Stimulated activated naive CD8-positive, alpha-beta T cell treated with anti-CD3 and anti-CD28 coated beads, Interleukin-15, amount 100 ng/mL, for 72 hours (primary cell): ENCODE measurements at regions not wholly inside any gene's neighbourhood (a gene's known extent, or its start where the extent isn't known, plus 50 kb on each side); places are given as distances from the start of the nearest gene placed in this dataset.
A peak's percentile ranks its signal among the peaks of the same experiment; 100 is the strongest.

Experiments
- ATAC-seq: fragments of 150-1000 bp; cut with Tn5 transposase; 2 replicates; pipeline ENCODE4 v1.10.0; 2021; ENCODE audit warnings: mild to moderate bottlenecking, moderate library complexity
- DNase-seq, 2 donors: peaks; one replicate each; pipeline ENCODE4 v3.0.0; 2021 to 2022
- H3K27ac Mint-ChIP-seq, 2 donors: one replicate each; pipeline ENCODE4 v1.8.0; 2022; ENCODE audit warnings: mild to moderate bottlenecking in 2 of 2, mixed read lengths in 2 of 2, moderate library complexity in 2 of 2
- H3K27me3 Mint-ChIP-seq: one replicate; pipeline ENCODE4 v1.8.0; 2022; ENCODE audit warnings: mixed read lengths
- H3K4me1 Mint-ChIP-seq: one replicate; pipeline ENCODE4 v1.8.0; 2022; ENCODE audit warnings: mild to moderate bottlenecking, mixed read lengths
- H3K4me3 Mint-ChIP-seq, 2 donors: one replicate each; pipeline ENCODE4 v1.8.0; 2022; ENCODE audit warnings: mild to moderate bottlenecking in 2 of 2, mixed read lengths in 2 of 2, moderate library complexity in 1 of 2
- H3K9me3 Mint-ChIP-seq, 2 donors: one replicate each; pipeline ENCODE4 v1.8.0; 2022; ENCODE audit warnings: mixed read lengths in 2 of 2

DNA sequence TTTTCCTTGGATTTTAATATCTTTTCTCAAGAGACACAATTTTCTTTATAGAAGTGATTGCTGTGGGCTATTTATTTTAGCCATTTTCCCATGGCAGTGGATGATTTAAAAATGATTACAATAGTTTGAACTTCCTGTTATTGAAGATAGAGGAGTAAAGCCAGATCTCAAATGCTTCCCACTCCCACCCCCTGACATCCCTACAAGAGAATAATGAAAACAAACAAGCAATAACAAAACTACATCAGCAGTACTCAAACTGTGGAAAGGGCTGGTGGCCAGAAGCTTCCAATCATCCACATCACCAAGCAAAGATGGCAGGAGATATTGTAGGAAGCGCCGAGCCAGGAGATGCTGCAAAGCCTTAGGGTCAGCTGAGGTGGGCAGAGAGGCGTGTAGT is 831.1 kb upstream of the NR2F2 start:
- Mint-ChIP-seq H3K27me3 (peaks cover 42% of the 10 kb centered on the region), H3K9me3 (no peaks in the 10 kb centered on the region), H3K4me1 (peaks cover 13% of the 10 kb centered on the region), H3K27ac (no peak overlapping the region), H3K4me3 (no peak overlapping the region)
- ATAC-seq, result no peak
- no peak for DNase-seq

DNA sequence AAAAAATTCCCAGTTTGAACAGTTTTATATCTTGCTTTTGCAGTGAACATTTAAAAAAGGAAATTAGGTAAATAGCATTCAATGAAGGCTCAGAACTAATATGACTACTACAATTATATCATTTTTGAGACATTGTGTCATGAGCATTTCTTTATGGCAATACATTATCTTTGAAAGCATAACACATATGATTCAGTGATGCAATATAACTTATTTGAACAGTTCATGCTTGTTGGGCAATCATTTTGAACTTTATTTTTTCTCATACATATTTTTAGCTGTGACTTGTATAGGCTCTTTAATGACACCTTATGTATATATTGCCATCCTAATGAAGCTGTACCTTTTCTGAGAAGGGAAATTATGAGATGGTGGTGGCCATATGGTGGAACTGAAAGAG is 828.6 kb upstream of the NR2F2 start:
- H3K9me3 Mint-ChIP-seq, result no peaks in the 10 kb centered on the region
- DNase-seq (no peak), ATAC-seq (no peak)
- H3K27me3 Mint-ChIP-seq, result peaks cover 18% of the 10 kb centered on the region
- H3K27ac Mint-ChIP-seq, result no peak overlapping the region
- peaks cover 8% of the 10 kb centered on the region for H3K4me1 Mint-ChIP-seq
- no peak overlapping the region for H3K4me3 Mint-ChIP-seq

DNA sequence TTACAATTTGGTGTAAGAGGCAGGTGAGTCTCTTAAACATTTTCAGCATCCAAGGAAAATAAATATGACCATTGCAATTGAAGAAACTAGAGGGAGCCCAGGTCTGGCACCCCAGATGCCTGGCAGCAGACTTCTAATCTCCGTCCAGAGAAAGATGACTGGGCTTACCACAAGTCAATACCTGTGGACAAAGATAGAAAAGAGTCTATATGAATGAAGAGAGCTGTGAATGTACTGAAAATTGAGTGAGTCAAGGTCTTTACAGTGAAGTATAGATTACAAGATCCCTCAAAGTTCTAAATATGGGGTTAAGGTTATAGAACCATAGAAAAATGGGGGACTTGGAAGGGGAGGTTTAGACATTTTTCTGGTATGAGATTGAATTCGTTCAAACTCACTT is 827.4 kb upstream of the NR2F2 start:
- Mint-ChIP-seq H3K4me1 (peaks cover 8% of the 10 kb centered on the region), H3K9me3 (no peaks in the 10 kb centered on the region), H3K27me3 (peaks cover 18% of the 10 kb centered on the region), H3K4me3 (no peak overlapping the region), H3K27ac (no peak overlapping the region)
- peak; percentile 14 for ATAC-seq
- DNase-seq, result no peak

DNA sequence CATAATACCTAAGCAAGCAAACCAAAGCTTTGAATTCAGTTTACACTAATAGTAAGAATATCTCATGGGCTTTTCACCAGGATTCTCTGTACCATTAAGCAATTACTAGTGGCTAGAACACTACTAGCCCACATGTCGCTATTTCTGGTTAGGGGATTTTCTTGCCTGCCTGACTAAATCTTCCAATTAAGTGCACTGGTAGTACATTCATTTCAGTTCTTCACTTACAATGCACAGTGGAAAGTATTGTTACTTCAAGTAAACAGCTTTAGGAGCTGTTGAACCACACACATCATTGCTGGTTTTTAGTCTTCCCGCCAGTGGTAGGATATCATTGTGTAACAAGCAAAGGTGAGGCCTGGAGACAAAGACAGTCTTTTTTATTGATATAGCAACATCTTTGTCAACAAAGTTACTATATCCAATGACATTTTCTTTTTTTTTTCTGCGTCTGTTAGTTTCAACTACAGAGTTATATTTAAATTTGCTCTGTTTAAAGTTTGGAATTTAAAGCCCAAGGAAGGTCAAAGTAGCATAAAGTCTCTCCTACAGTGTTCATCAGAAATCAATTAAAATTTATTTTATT is 826.8 kb upstream of the NR2F2 start:
- H3K27me3 Mint-ChIP-seq, result peaks cover 18% of the 10 kb centered on the region
- no peak overlapping the region for H3K27ac Mint-ChIP-seq
- DNase-seq (peak in 1 of 2 donors; percentile 19), ATAC-seq (peak; percentile 97)
- no peaks in the 10 kb centered on the region for H3K9me3 Mint-ChIP-seq
- no peak overlapping the region for H3K4me3 Mint-ChIP-seq
- H3K4me1 Mint-ChIP-seq, result peaks cover 8% of the 10 kb centered on the region

DNA sequence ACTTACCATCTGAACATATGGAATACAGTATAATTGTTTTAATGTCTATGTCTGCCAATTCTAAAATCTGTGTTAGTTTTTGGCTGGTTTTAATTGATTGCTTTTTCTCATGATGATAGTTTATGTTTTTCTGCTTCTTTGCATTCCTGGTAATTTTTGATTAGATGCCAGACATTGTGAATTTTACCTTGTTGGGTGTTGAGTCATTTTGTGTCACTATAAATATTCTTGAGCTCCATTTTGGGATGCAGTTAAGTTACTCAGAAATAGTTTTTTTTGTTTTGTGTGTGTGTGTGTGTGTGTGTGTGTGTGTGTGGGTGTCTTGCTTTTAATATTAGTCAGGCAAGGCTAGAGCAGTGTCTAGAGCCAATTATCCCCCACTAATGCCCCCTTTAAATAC is 818.8 kb upstream of the NR2F2 start:
- no peak overlapping the region for H3K4me3 Mint-ChIP-seq
- no peak for ATAC-seq
- H3K27me3 Mint-ChIP-seq, result peaks cover 11% of the 10 kb centered on the region
- H3K9me3 Mint-ChIP-seq, result peaks cover 8 to 23% of the 10 kb centered on the region in 2 donors
- DNase-seq, result no peak
- H3K27ac Mint-ChIP-seq, result no peak overlapping the region
- no peaks in the 10 kb centered on the region for H3K4me1 Mint-ChIP-seq

DNA sequence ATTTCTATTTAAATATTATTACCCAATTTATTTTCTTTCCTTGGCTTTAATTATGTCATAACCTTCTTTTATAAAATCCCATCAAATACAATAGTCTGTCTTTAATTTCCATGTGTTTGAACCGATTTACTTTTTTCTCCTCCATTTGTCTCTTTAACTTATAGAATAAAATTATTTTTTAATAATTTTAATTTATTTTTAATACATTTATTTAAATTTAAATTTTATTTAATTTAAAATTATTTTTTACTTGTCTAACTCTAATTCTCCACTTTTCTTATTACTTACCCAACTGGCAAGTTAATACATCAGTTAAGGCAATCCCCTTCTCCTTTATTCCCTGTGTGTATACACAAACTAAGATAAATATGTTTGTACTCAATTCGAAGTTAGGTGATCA is 817.6 kb upstream of the NR2F2 start:
- ATAC-seq (no peak), DNase-seq (no peak)
- H3K4me3 Mint-ChIP-seq, result no peak overlapping the region
- H3K4me1 Mint-ChIP-seq, result no peaks in the 10 kb centered on the region
- peaks cover 8 to 23% of the 10 kb centered on the region in 2 donors for H3K9me3 Mint-ChIP-seq
- H3K27ac Mint-ChIP-seq, result no peak overlapping the region
- H3K27me3 Mint-ChIP-seq, result peaks cover 11% of the 10 kb centered on the region

DNA sequence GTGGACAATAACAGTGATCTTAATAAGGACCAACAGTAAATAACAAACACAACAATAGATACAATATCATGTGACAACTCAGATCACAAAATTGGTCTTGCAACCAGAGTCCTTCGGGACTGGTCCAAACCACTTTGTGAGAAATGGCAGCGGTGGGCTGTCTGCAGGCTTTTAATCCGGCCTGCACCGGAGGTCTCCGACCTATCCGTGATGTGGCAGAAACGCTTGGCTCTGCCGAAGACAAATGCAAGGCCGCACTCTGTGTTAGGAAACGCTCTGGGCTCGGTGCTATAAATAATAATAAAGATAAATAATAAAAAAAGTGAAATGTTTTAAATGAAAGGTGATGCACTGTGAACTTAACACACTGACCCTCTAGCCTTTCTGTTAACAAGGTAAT is 810.6 kb upstream of the NR2F2 start:
- ATAC-seq, result no peak
- Mint-ChIP-seq H3K9me3 (peaks cover 0 to 4% of the 10 kb centered on the region in 2 donors), H3K27me3 (peaks cover 11% of the 10 kb centered on the region), H3K4me3 (no peak overlapping the region), H3K27ac (no peak overlapping the region), H3K4me1 (no peaks in the 10 kb centered on the region)
- no peak for DNase-seq

DNA sequence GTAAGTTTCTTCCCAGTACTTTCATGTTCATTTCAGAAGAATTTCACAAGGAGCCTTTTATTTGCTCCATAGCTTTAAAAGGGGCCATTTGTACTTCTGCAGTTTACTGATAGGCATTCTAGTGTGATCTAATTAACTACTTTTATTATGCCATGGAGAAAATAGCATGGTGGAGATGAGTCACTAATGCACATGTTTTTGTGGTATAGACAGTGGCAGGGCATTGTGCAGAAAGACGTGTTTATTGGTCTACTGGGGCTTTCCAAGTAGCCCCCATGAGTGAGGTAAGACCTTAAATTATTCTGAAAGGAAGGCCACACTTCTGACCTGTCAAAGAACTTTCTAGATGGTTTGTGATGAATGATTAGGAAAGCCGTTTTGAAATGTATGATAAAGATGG is 810.0 kb upstream of the NR2F2 start:
- Mint-ChIP-seq H3K4me3 (no peak overlapping the region), H3K27me3 (peaks cover 6% of the 10 kb centered on the region), H3K4me1 (no peaks in the 10 kb centered on the region), H3K9me3 (peaks cover 0 to 4% of the 10 kb centered on the region in 2 donors), H3K27ac (no peak overlapping the region)
- no peak for ATAC-seq
- no peak for DNase-seq

DNA sequence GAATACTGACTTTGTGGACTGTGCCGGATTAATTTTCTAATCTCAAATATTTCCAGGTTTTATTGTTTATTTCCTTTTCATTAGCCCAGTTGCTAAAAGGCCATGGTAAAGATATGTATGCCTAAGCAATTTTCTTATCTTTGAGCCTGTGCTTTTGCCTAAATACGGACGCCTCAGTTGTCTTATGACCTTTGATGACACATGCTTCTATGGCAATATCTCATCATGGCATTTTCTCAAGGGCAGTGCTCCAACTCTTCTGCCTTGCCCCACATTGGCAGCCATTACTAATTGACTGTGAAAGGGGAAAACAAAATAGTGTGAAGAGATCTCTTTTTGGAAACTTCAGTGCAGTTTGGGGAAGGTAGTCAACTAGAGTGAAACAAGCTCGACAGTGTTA is 809.6 kb upstream of the NR2F2 start:
- Mint-ChIP-seq H3K9me3 (peaks cover 0 to 4% of the 10 kb centered on the region in 2 donors), H3K27me3 (peaks cover 2% of the 10 kb centered on the region), H3K4me1 (no peaks in the 10 kb centered on the region), H3K4me3 (no peak overlapping the region), H3K27ac (no peak overlapping the region)
- DNase-seq (no peak), ATAC-seq (no peak)

DNA sequence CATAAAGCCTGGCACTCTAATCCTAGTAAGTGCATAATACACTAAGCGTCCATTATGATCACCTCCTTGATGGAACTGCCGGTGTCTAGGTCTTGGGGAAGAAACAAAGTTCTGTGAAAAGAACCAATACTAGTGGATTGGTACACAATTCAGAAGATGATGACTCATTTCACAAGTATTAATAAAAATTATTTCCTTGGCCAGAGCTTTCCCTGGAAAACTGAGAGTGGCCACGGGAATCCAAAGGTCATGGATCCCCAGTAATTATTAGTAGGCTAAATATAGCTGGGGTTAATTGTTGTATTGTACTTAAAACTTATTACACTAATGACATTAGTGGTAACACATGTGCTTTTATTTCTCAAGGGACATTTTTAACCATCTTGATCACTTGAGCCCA is 808.0 kb upstream of the NR2F2 start:
- peaks cover 9% of the 10 kb centered on the region for H3K27me3 Mint-ChIP-seq
- H3K4me3 Mint-ChIP-seq, result no peak overlapping the region
- ATAC-seq (no peak), DNase-seq (no peak)
- no peak overlapping the region for H3K27ac Mint-ChIP-seq
- H3K4me1 Mint-ChIP-seq, result no peaks in the 10 kb centered on the region
- H3K9me3 Mint-ChIP-seq, result peaks cover 11% of the 10 kb centered on the region in 2 donors

DNA sequence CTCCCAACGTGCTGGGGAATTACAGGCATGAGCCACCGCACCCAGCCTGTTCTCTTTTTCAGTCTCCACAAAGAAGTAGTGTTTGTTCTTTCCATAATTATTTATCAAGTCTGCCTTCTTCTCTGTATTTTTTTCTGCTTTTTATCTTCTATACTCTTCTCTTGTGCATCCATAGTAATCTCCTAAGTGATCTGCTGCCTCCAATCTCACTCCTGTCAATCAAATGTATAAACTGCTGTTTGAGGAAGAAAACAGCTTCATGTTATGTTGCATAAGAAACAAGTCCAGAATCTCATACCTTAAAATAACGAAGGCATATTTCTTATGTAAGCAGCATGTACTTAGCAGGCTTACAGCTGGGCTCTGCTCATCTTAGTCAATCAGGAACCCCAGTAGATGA is 801.6 kb upstream of the NR2F2 start:
- DNase-seq (no peak), ATAC-seq (no peak)
- H3K9me3 Mint-ChIP-seq, result peaks cover 11 to 16% of the 10 kb centered on the region in 2 donors
- H3K4me3 Mint-ChIP-seq, result no peak overlapping the region
- peaks cover 9% of the 10 kb centered on the region for H3K27me3 Mint-ChIP-seq
- H3K27ac Mint-ChIP-seq, result no peak overlapping the region
- H3K4me1 Mint-ChIP-seq, result no peaks in the 10 kb centered on the region

DNA sequence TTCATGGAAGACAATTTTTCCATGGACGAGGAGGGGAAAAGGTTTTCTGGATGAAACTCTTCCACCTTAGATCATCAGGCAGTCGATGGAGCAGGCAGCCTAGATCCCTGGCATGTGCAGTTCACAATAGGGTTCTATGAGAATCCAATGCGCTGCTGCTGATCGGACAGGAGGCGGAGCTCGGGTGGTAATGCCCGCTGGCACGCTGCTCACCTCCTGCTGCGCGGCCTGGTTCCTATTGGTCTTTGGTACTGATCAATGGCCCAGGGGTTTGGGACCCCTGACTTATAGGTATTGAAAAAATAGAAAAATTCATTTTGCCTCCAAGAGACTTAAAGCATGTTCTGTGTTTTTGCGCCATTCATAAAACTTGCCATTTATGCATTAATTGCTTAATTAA is 793.9 kb upstream of the NR2F2 start:
- Mint-ChIP-seq H3K9me3 (no peaks in the 10 kb centered on the region), H3K27me3 (no peaks in the 10 kb centered on the region), H3K27ac (no peak overlapping the region), H3K4me1 (no peaks in the 10 kb centered on the region), H3K4me3 (no peak overlapping the region)
- ATAC-seq, result no peak
- no peak for DNase-seq

DNA sequence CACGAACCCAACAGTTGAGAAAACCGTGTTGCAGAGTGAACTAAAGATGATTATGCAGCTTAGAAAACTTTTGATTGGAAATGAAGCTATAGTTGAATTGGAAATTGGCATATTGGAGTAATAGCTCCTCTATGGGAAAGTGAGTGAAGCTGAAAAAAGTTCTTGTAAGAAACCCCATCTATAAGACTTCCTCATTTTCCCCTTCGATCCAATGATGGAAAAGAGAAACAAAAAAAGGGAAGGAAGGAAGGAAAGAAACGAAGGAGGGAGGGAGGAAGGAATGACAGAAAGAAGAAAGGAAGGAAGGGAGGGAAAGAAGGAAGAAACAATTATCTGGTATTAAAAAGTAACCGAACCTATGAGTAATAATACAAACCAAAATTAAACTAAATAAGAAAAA is 791.8 kb upstream of the NR2F2 start:
- Mint-ChIP-seq H3K9me3 (no peaks in the 10 kb centered on the region), H3K4me1 (no peaks in the 10 kb centered on the region), H3K27ac (no peak overlapping the region), H3K27me3 (no peaks in the 10 kb centered on the region), H3K4me3 (no peak overlapping the region)
- DNase-seq (no peak), ATAC-seq (no peak)

DNA sequence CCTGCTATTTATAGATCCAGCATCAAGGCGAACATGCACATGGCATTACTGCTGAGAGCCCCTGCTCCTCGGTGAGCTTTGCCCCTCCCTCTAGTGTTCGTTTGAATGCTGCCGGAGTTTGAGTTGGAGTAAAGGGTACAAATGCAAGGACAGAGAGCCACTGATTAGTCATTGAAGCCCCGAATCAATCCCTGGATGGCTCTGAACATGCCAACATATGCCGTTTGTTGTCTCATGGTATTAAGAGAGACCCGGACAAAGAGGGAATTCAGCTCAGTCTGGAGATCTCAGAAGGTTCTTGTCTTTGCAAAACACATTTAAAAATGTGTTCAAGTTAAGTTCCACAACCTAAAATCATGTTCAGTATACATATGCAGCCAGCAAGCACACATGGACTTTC is 789.2 kb upstream of the NR2F2 start:
- DNase-seq, result no peak
- peaks cover 8% of the 10 kb centered on the region for H3K27me3 Mint-ChIP-seq
- H3K4me1 Mint-ChIP-seq, result no peaks in the 10 kb centered on the region
- ATAC-seq, result no peak
- H3K4me3 Mint-ChIP-seq, result no peak overlapping the region
- peaks cover 0 to 6% of the 10 kb centered on the region in 2 donors for H3K9me3 Mint-ChIP-seq
- H3K27ac Mint-ChIP-seq, result peak overlapping the region in 1 of 2 donors; percentile 17

DNA sequence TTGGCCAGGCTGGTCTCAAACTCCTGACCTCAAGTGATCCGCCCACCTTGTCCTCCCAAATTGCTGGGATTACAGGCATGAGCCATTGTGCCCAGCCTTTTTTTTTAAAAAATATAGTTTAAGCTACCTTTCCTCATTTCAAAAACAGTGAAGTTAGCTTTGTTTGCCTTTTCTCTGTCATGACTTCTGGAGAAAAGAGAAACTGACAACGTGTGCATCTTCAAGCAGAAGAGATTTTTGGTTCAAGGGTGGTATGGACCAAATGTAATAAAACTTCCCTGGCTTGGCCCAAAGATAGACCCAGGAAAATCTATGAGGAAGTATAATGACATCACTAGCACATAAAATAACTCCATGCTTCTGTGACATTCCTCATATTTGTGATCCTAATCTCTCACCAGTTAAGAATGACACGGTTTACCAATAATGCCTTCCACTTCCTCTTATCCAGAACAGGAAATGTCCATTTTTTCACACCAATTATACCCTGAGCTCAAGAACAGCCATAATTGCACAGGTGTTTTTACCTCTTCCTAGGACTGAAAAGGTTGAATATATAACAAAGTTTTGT is 781.2 kb upstream of the NR2F2 start:
- H3K27ac Mint-ChIP-seq, result no peak overlapping the region
- peaks cover 0 to 7% of the 10 kb centered on the region in 2 donors for H3K9me3 Mint-ChIP-seq
- H3K4me1 Mint-ChIP-seq, result no peaks in the 10 kb centered on the region
- DNase-seq (no peak), ATAC-seq (no peak)
- H3K27me3 Mint-ChIP-seq, result peaks cover 30% of the 10 kb centered on the region
- H3K4me3 Mint-ChIP-seq, result no peak overlapping the region

DNA sequence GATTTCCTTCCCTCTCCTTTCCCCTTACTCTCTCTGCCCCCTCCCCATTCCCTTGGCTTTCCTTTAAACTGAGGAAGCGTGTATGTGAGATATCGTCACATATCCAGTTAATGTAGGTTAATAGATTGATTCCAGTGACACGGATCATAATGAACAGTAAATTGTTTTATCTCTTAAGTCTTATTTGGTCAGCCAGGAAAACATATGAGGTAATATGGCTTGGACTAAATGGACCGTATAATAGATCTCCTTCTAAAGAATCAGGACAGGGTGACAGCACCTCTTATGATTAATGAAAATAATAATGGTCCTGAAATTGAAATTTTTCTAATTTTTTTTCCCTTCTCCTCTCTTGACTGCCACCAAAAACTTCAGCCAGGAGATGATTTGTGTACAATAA is 779.8 kb upstream of the NR2F2 start:
- Mint-ChIP-seq H3K4me1 (no peaks in the 10 kb centered on the region), H3K27me3 (peaks cover 31% of the 10 kb centered on the region), H3K9me3 (peaks cover 0 to 5% of the 10 kb centered on the region in 2 donors), H3K4me3 (no peak overlapping the region), H3K27ac (no peak overlapping the region)
- no peak for ATAC-seq
- no peak for DNase-seq

DNA sequence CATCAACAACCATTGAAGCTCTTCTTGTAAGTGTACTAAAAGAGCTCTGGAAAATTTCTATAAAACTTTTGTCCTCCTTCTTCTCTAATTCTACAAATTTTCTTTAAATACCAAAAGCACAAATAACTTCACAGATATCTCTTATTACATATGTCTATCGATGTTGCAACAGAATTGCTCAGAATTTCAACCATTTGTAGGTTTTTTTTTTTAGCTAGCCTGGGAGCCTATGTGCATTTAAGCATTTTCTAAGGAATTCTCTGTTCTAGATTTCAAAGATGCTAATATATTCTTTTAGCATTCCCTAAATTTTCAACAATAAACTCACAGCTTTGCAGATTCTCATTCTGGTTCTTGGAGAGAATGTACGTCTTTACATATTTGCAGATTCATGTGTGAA is 774.3 kb upstream of the NR2F2 start:
- no peaks in the 10 kb centered on the region for H3K9me3 Mint-ChIP-seq
- H3K27ac Mint-ChIP-seq, result no peak overlapping the region
- DNase-seq (no peak), ATAC-seq (no peak)
- H3K27me3 Mint-ChIP-seq, result peaks cover 42% of the 10 kb centered on the region
- H3K4me3 Mint-ChIP-seq, result no peak overlapping the region
- H3K4me1 Mint-ChIP-seq, result peaks cover 7% of the 10 kb centered on the region
